ENCODE measurements at regions not wholly inside any gene's neighbourhood (a gene's known extent, or its start where the extent isn't known, plus 50 kb on each side); places are given as distances from the start of the nearest gene placed in this dataset.

DNA sequence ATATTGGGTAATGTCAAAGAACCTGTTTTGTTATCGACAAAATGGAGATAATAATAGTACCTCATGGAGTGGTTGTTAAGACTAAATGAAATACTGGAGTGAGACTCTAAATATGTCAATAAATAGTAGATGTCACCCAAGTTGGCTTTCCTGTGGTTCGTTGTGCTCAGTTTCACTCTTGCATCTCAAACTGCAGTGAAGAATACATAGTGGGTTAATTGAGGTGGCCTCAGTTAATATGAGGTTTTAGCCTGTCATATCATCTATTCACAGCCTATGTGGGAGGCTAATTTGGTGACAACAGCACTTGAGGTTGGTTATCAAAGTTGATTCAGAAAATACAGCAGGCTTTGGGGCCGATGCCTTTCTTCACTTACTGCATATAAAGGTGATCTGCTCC lies 485.5 kb upstream of the SUCLG2 start:
- H3K36me3 ChIP-seq (ENCODE audit: insufficient read depth, low read length), result no peaks in the 10 kb centered on the region
- no peak overlapping the region for H2AFZ ChIP-seq (ENCODE audit: low read length)
- H3K79me2 ChIP-seq (ENCODE audit: insufficient read depth, low read length), result no peaks in the 10 kb centered on the region
- H3K4me1 ChIP-seq (ENCODE audit: insufficient read depth, low read length, poor library complexity, severe bottlenecking), result no peaks in the 10 kb centered on the region
- TF ChIP-seq, protein P1, sequence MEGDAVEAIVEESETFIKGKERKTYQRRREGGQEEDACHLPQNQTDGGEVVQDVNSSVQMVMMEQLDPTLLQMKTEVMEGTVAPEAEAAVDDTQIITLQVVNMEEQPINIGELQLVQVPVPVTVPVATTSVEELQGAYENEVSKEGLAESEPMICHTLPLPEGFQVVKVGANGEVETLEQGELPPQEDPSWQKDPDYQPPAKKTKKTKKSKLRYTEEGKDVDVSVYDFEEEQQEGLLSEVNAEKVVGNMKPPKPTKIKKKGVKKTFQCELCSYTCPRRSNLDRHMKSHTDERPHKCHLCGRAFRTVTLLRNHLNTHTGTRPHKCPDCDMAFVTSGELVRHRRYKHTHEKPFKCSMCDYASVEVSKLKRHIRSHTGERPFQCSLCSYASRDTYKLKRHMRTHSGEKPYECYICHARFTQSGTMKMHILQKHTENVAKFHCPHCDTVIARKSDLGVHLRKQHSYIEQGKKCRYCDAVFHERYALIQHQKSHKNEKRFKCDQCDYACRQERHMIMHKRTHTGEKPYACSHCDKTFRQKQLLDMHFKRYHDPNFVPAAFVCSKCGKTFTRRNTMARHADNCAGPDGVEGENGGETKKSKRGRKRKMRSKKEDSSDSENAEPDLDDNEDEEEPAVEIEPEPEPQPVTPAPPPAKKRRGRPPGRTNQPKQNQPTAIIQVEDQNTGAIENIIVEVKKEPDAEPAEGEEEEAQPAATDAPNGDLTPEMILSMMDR (conservative IDR thresholded peaks at IDR 0.05; ENCODE audit: low read length), result no peak
- TF ChIP-seq EZH2phosphoT487 (IDR thresholded peaks at IDR 0.05; ENCODE audit: borderline replicate concordance), result no peak
- H3K9ac ChIP-seq (ENCODE audit: low read depth, low read length, poor library complexity, severe bottlenecking), result no peak overlapping the region
- no peak overlapping the region for H3K4me2 ChIP-seq (ENCODE audit: low read depth, low read length, poor library complexity, severe bottlenecking)
- H3K4me3 ChIP-seq (ENCODE audit: low read length, poor library complexity, severe bottlenecking), result no peak overlapping the region
- H3K9me3 ChIP-seq (ENCODE audit: insufficient read depth, low read depth, low read length), result no peaks in the 10 kb centered on the region
- H3K27me3 ChIP-seq (ENCODE audit: insufficient read depth, low read length, poor library complexity, severe bottlenecking), result no peaks in the 10 kb centered on the region
- H4K20me1 ChIP-seq (ENCODE audit: insufficient read depth, low read length, poor library complexity, severe bottlenecking), result no peaks in the 10 kb centered on the region
- H3F3A ChIP-seq (ENCODE audit: low read depth), result no peaks in the 10 kb centered on the region
- H3K9me2 ChIP-seq (replicated peaks; ENCODE audit: low read depth, low read length), result no peaks in the 10 kb centered on the region

DNA sequence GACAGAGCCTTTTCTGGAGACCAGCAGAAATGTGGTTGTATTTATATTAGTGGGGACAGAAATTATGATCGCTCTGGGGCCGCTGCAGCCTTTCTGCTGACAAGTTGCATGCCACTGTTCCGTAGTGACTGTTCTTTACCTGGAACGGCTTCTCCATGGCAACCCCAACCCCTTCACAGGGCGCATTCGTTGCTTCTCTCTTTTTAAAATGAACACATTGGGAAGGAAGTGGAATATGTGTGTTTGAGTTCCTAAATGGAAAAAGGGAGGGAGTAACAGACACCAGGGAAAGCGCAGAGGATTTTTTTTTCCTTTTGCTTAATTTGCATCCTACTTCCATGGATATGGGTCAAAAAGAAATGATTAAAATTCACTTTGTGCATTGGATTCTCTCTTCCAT lies 482.0 kb upstream of the SUCLG2 start:
- Histone ChIP-seq H3K79me2 (ENCODE audit: insufficient read depth, low read length) (no peaks in the 10 kb centered on the region), H3K36me3 (ENCODE audit: insufficient read depth, low read length) (no peaks in the 10 kb centered on the region), H3K27me3 (ENCODE audit: insufficient read depth, low read length, poor library complexity, severe bottlenecking) (no peaks in the 10 kb centered on the region), H3F3A (ENCODE audit: low read depth) (no peaks in the 10 kb centered on the region), H3K9me2 (replicated peaks; ENCODE audit: low read depth, low read length) (no peaks in the 10 kb centered on the region), H2AFZ (ENCODE audit: low read length) (no peak overlapping the region), H3K4me3 (ENCODE audit: low read length, poor library complexity, severe bottlenecking) (no peak overlapping the region), H4K20me1 (ENCODE audit: insufficient read depth, low read length, poor library complexity, severe bottlenecking) (no peaks in the 10 kb centered on the region), H3K9me3 (ENCODE audit: insufficient read depth, low read depth, low read length) (no peaks in the 10 kb centered on the region), H3K9ac (ENCODE audit: low read depth, low read length, poor library complexity, severe bottlenecking) (no peak overlapping the region), H3K4me1 (ENCODE audit: insufficient read depth, low read length, poor library complexity, severe bottlenecking) (no peaks in the 10 kb centered on the region), H3K4me2 (ENCODE audit: low read depth, low read length, poor library complexity, severe bottlenecking) (no peak overlapping the region)
- TF ChIP-seq, protein P1 (conservative IDR thresholded peaks at IDR 0.05; ENCODE audit: low read length), result no peak
- no peak for TF ChIP-seq EZH2phosphoT487 (IDR thresholded peaks at IDR 0.05; ENCODE audit: borderline replicate concordance)

DNA sequence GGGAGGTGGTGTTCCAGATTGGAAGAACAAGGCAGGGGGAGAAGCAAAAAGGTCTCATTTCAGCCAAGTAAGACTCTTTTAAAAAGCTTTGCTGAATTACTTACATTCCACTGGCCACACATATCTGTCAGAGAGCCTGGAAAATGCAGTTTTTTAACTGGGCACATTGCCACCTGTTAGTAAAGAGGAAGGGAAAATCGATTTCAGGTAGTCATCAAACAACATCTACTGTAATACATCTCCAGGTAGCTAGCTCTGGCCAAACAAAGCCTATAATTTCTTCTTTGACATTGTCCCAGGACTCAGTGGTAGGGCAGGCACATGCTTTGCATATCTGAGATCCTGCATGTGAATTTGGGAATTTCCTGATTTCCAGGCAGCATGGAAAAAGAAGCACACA lies 480.7 kb upstream of the SUCLG2 start:
- Histone ChIP-seq H3K4me1 (ENCODE audit: insufficient read depth, low read length, poor library complexity, severe bottlenecking) (no peaks in the 10 kb centered on the region), H3F3A (ENCODE audit: low read depth) (no peaks in the 10 kb centered on the region), H4K20me1 (ENCODE audit: insufficient read depth, low read length, poor library complexity, severe bottlenecking) (no peaks in the 10 kb centered on the region), H3K9me3 (ENCODE audit: insufficient read depth, low read depth, low read length) (no peaks in the 10 kb centered on the region), H3K36me3 (ENCODE audit: insufficient read depth, low read length) (no peaks in the 10 kb centered on the region), H3K27me3 (ENCODE audit: insufficient read depth, low read length, poor library complexity, severe bottlenecking) (no peaks in the 10 kb centered on the region), H3K4me2 (ENCODE audit: low read depth, low read length, poor library complexity, severe bottlenecking) (no peak overlapping the region), H3K4me3 (ENCODE audit: low read length, poor library complexity, severe bottlenecking) (no peak overlapping the region), H2AFZ (ENCODE audit: low read length) (no peak overlapping the region), H3K9me2 (replicated peaks; ENCODE audit: low read depth, low read length) (no peaks in the 10 kb centered on the region), H3K79me2 (ENCODE audit: insufficient read depth, low read length) (no peaks in the 10 kb centered on the region), H3K9ac (ENCODE audit: low read depth, low read length, poor library complexity, severe bottlenecking) (no peak overlapping the region)
- TF ChIP-seq EZH2phosphoT487 (IDR thresholded peaks at IDR 0.05; ENCODE audit: borderline replicate concordance), result no peak
- TF ChIP-seq, protein P1 (conservative IDR thresholded peaks at IDR 0.05; ENCODE audit: low read length), result no peak
